Peyer's patch (tissue), 4 donors: ENCODE measurements at regions not wholly inside any gene's neighbourhood (a gene's known extent, or its start where the extent isn't known, plus 50 kb on each side); places are given as distances from the start of the nearest gene placed in this dataset.

Experiments used
- CTCF ChIP-seq, 6 experiments: fragments of 450-650 bp in 4 of 6; fragments of 200-600 bp in 2 of 6; sonication (generic) in 1 of 6; IDR thresholded peaks; one replicate each; pipeline ENCODE4 v1.5.1; 2017 to 2019; ENCODE audit warnings: antibody characterized with exemption in 6 of 6, mild to moderate bottlenecking in 3 of 6, moderate library complexity in 1 of 6
- POLR2A ChIP-seq, 2 donors: fragments of 450-650 bp; IDR thresholded peaks; one replicate each; pipeline ENCODE4 v1.5.1; 2017; ENCODE audit warnings: antibody characterized with exemption in 2 of 2, mild to moderate bottlenecking in 2 of 2, moderate library complexity in 2 of 2

- no peak for TF ChIP-seq POLR2A (IDR thresholded peaks at IDR 0.05)
- no peak for TF ChIP-seq CTCF (IDR thresholded peaks at IDR 0.05)
These were observed 186.1 kb downstream of the FOXG1 start for GRCh38 chr14:28952666-28953065.
